HG03558 (cell line): ENCODE measurements at regions not wholly inside any gene's neighbourhood (a gene's known extent, or its start where the extent isn't known, plus 50 kb on each side); places are given as distances from the start of the nearest gene placed in this dataset.
A peak's percentile ranks its signal among the peaks of the same experiment; 100 is the strongest.
"Not testable (repeated sequence)": the region's sequence is repeated elsewhere in the genome, so short reads cannot be mapped to it uniquely, and the experiment has no call there.

ENCODE experiments used
- ATAC-seq: cut with Tn5 transposase; IDR thresholded peaks from one replicate; pipeline ENCODE4 v1.9.1; 2021; ENCODE audit warnings: moderate number of reproducible peaks; ENCODE audit not compliant: unreplicated experiment; ENCODE audit errors: extremely low read depth

- no peak for ATAC-seq
These were observed 96.6 kb upstream of the LOC128125822 start for GRCh38 chr6:63475707-63476106.

GRCh38 chr6:63476302-63476701 is 96.0 kb upstream of the LOC128125822 start:
- ATAC-seq, result no peak

- no peak for ATAC-seq
These were observed 94.7 kb upstream of the LOC128125822 start for GRCh38 chr6:63477422-63478040.

- ATAC-seq, result no peak
These were observed 93.5 kb upstream of the LOC128125822 start for GRCh38 chr6:63478734-63479133.

GRCh38 chr6:63486196-63486595 is 86.1 kb upstream of the LOC128125822 start:
- ATAC-seq, result no peak

- no peak for ATAC-seq
These were observed 85.0 kb upstream of the LOC128125822 start for GRCh38 chr6:63487103-63487813.

- no peak for ATAC-seq
These were observed 81.2 kb upstream of the LOC128125822 start for GRCh38 chr6:63491119-63491518.

- no peak for ATAC-seq
These were observed 79.8 kb upstream of the LOC128125822 start for GRCh38 chr6:63492476-63492875.

GRCh38 chr6:63493557-63493956 is 78.7 kb upstream of the LOC128125822 start:
- ATAC-seq, result no peak

GRCh38 chr6:63496361-63496804 is 75.9 kb upstream of the LOC128125822 start:
- ATAC-seq, result no peak

- no peak for ATAC-seq
These were observed 70.1 kb upstream of the LOC128125822 start for GRCh38 chr6:63502156-63502555.

GRCh38 chr6:63503199-63503598 is 69.1 kb upstream of the LOC128125822 start:
- ATAC-seq, result no peak

GRCh38 chr6:63504777-63505384 is 67.4 kb upstream of the LOC128125822 start:
- ATAC-seq, result peak; percentile 99

GRCh38 chr6:63507096-63507495 is 65.2 kb upstream of the LOC128125822 start:
- no peak for ATAC-seq

- no peak for ATAC-seq
These were observed 62.5 kb upstream of the LOC128125822 start for GRCh38 chr6:63509652-63510352.

GRCh38 chr6:63510353-63510686 is 62.0 kb upstream of the LOC128125822 start:
- ATAC-seq, result no peak

- ATAC-seq, result no peak
These were observed 61.4 kb upstream of the LOC128125822 start for GRCh38 chr6:63510849-63511248.

- ATAC-seq, result no peak
These were observed 57.6 kb upstream of the LOC128125822 start for GRCh38 chr6:63514488-63515173.

- ATAC-seq, result not testable (repeated sequence)
These were observed 57.1 kb upstream of the LOC128125822 start for GRCh38 chr6:63515227-63515626.

GRCh38 chr6:63516186-63516944 is 55.9 kb upstream of the LOC128125822 start:
- no peak for ATAC-seq
